ENCODE measurements at regions not wholly inside any gene's neighbourhood (a gene's known extent, or its start where the extent isn't known, plus 50 kb on each side); places are given as distances from the start of the nearest gene placed in this dataset.

GRCh38 chr6:132931936-132932514 lies 117.7 kb downstream of the RPS12 start:
- TF ChIP-seq CTCF (conservative IDR thresholded peaks at IDR 0.05; ENCODE audit: low read depth, low read length) (no peak), EZH2 (IDR thresholded peaks at IDR 0.05; ENCODE audit: low read length, unreplicated experiment) (no peak)
